Activated CD4-positive, CD25-positive, alpha-beta regulatory T cell treated with anti-CD3 and anti-CD28 coated beads, Interleukin-2, amount 50 U/mL, for 24 hours (primary cell): ENCODE measurements at regions not wholly inside any gene's neighbourhood (a gene's known extent, or its start where the extent isn't known, plus 50 kb on each side); places are given as distances from the start of the nearest gene placed in this dataset.
"Not testable (repeated sequence)": the region's sequence is repeated elsewhere in the genome, so short reads cannot be mapped to it uniquely, and the experiment has no call there.

Experiments used
- ATAC-seq, 2 donors: fragments of 150-1000 bp; cut with Tn5 transposase; one replicate each; pipeline ENCODE4 v1.10.0; 2021; ENCODE audit warnings: mild to moderate bottlenecking in 1 of 2, moderate library complexity in 1 of 2

DNA sequence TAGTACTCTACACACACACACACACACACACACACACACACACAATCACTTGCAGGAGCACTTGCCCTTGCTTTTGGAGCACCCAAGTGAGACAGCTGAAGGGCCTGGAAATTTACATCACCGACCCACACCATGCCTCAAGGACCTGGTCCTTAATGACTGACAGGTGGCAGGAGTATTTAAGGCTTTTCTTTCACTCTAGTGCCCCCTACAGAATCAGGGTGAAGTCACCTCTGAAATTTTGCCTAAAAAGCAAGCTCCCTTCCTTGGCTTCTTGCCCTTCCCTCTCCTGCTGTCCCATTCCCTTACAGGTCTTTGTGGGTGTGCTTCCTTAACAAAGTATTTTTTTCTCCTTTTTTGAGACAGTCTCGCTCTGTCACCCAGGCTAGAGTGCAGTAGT lies 353.5 kb upstream of the IRAK1BP1 start:
- ATAC-seq = no peak

GRCh38 chr6:78515271-78515670 lies 352.1 kb upstream of the IRAK1BP1 start:
- ATAC-seq = no peak

DNA sequence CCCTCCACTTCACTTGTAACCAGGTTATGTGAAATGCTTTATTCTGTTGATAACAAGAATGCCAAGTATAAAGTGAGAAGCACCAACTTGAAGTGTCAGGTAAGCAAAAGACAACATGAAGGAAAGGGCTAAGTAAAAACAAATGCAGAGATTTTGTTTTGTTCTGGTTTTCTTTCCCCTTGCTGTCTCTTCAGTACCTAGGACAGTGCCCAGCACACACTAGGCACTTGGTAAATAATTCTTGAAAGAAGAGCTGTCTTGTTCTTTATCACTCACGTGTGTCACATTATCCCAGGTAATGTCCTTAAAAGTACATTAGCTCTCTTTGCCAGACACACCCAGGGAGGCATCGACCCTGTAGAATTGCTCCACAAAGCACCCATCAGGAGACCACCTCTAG lies 350.0 kb upstream of the IRAK1BP1 start:
- ATAC-seq = no peak

- ATAC-seq = no peak
Observed at GRCh38 chr6:78523622-78524021, 343.7 kb upstream of the IRAK1BP1 start.

DNA sequence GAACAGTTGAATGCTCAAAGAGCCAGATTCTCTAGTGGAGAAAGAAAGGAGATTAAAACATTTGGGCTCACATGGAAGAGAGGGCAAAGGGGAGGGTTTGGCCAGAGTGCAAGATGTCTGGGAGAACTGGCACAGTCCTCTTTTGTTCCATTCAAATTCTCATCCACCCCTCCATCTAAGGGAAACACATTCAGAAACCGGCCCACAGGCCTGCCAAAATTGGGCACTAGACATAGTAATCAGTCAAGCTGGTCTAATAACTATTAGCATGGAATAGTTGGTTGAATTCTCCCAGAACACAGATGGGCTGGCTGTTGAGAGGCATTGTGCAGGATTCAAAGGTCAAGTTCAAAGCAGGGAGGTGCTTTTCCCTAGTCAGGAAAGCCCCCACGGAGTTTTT lies 341.4 kb upstream of the IRAK1BP1 start:
- no peak for ATAC-seq

DNA sequence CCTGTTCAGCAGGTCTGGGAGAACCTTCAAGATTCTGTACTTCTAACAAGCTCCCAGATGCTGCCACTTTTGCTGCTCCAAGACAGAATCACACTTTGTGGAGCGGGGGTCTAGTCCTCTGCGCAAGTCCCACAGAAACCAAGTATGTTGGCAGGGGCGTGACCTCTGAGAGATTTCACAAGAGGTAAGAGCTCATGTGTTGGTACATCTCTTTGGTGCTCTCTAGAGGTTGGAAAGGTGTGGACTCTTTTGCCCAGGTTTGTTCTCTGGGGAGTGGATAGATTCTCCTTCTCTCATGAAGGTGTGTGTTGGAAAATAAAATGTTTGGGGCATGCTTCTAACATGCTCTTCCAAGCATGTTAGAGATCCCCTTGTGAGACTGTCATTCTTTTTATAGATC lies 340.9 kb upstream of the IRAK1BP1 start:
- ATAC-seq = no peak

DNA sequence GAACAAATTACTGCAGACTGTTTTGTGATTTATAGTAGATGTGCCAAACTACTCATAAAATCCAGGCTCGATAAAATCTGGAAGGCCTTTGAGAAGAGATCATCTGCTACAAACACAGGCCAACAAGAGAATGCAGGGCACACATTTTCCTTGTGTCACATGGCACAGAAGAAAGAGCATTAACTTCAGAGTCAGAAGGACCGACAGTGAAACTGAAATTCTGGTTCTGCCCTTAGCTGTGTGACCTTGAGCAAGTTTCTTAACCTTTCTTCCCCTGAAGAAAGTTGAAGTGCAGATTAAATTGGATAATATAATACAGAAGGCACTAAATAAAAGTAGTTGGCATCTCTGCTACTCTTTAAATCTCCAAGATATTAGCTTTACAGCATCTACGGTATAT lies 338.4 kb upstream of the IRAK1BP1 start:
- no peak for ATAC-seq

DNA sequence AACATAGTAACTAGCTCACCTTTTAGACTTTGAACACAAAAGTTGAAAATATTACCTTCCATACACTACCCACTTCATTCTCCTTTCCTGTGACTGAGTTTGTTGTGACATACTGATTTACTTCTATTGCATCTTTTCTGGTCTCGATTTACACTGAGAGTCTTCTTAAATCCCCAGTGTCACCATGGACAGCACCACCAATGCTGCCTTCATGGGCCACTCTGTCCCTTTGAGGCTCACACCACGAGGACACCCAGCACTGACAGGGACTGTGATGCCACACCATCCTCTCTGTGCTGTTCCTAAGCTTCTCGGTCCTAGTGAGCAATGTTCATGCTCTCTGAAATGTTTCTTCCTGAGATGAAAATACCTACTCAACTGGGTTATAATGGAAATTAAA lies 337.1 kb upstream of the IRAK1BP1 start:
- no peak for ATAC-seq

DNA sequence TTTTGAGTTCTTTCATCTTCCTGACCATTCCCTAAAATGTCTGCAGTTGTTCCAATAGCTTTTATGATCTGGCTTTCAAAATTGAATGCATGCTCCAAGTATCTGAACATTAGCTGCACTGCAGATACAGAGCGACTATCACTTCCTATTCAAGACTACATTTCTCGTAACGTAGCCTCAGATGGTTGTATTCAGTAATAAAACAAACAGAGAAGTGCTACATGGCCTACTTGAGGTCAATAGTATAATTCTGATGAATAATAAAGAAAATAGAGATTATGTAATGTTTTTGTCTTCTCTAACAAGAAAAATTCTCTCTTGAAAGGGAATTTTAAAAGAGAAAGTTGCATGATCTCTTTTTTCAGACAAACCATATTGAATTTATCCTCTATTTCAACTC lies 333.9 kb upstream of the IRAK1BP1 start:
- ATAC-seq = no peak

GRCh38 chr6:78533876-78534275 lies 333.5 kb upstream of the IRAK1BP1 start:
- no peak for ATAC-seq

- no peak for ATAC-seq
Observed at GRCh38 chr6:78538002-78538401, 329.3 kb upstream of the IRAK1BP1 start.

GRCh38 chr6:78547636-78548035 lies 319.7 kb upstream of the IRAK1BP1 start:
- not testable (repeated sequence) for ATAC-seq

GRCh38 chr6:78551361-78551760 lies 316.0 kb upstream of the IRAK1BP1 start:
- no peak for ATAC-seq

GRCh38 chr6:78552435-78552834 lies 314.9 kb upstream of the IRAK1BP1 start:
- no peak for ATAC-seq

DNA sequence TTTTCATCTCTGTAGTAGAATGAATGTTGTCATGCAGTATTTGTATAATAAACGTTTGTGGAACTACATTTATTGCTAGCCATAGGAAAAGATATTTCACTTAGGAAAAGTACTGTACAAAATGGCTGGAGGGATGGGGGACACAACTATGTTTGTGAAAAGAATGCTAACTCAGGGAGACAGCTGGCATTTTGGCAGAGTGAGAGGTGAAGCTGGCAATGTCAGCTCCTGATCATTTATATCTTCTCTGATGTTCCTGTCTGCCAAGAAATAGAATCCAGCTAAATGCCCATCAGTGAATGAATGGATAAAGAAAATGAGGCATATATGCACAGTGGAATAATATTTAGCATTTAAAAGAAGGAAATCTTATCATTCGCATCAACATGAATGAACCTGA lies 313.0 kb upstream of the IRAK1BP1 start:
- ATAC-seq = no peak

- no peak for ATAC-seq
Observed at GRCh38 chr6:78559056-78559455, 308.3 kb upstream of the IRAK1BP1 start.

- ATAC-seq = no peak
Observed at GRCh38 chr6:78561015-78561414, 306.3 kb upstream of the IRAK1BP1 start.

DNA sequence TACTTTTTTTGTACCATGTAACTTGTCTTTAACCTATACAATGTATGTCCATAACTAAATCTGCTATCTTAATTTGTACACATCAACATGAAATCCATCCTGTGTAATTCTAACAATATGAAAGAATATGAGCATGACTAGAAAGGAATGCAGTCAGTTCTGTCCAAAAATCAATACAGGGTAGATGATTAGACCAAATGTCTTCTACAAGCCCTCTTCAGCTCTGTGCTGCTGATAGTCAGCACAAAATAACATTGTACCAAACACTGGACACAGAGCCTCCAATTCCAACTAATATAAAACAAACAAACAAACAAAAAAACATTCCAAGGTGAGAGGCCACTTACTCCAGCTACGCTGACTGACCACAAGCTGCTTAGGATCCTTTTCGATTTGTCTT lies 301.4 kb upstream of the IRAK1BP1 start:
- ATAC-seq = no peak

DNA sequence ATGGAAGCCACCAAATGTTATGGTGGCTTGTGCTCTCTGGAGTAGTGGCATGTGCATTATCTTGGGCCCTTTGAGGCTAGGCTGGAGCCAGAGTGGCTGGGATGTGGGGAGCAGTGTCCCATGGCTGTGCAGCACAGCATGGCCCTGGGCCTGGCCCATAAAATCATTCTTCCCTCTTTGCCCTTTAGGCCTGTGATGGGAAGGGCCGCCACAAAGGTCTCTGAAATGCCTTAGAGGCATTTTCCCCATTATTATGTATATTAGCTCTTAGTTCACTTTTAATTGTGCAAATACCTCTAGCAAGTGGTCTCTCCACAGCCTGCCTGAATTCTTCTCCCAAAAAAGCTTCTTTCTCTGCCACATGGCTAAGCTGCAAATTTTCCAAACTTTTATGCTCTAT lies 297.3 kb upstream of the IRAK1BP1 start:
- ATAC-seq = no peak

DNA sequence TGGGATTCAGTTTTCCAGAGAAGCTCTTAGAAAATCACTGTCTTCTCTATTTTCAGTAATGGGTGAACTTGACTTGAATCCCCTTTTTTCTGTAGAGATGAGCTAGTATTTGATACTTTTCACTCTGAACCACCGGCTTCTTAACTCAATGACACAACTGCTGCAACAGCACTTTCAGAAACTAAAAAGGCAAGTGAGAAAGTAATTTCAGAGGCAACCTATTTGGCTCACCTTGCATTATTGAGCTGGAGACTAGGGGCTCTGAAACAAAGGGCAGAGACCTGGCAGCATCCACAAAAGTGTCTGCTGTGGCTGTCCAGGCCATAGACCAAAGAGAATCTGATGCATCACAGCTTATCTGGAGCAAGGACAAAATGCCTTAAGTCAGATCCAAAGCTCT lies 289.8 kb upstream of the IRAK1BP1 start:
- no peak for ATAC-seq

DNA sequence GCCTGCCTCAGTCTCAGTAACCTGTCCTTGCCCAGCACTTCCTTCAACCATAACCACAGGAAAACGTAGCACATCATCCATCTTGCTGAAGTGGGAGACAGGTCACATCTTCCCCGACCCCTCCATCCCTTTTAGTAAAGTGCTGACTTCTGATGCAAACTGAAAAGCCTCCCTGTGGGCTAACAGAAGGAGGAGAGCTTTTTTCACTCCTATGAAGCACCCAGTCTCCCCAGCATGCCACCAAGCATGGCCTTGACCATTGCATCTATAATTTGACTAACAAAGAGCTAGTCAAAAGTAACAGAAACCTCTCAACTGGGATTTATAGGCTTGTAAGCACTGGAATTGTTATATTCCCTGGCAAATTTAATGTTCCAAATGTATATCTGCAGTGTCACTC lies 288.9 kb upstream of the IRAK1BP1 start:
- no peak for ATAC-seq

- no peak for ATAC-seq
Observed at GRCh38 chr6:78580923-78581322, 286.4 kb upstream of the IRAK1BP1 start.

DNA sequence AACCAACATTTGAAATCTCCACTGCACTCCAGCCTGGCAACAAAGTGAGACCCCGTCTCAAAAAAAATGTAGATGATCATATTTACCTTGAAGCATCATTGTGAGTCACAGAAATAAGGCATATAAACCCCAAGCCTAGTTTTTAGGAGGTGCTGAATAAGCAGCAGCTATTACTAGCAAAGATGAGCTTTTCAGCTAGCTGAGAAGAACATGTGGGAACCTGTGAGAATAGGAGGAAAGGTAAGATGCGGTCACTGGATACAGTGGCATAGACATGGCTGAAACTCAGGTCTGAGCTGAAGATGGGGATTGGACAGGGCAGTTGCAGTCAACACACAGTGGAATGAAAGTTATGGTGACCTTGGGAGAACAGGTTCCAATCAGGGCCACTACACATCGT lies 284.3 kb upstream of the IRAK1BP1 start:
- ATAC-seq = no peak

- ATAC-seq = no peak
Observed at GRCh38 chr6:78589436-78589835, 277.9 kb upstream of the IRAK1BP1 start.

DNA sequence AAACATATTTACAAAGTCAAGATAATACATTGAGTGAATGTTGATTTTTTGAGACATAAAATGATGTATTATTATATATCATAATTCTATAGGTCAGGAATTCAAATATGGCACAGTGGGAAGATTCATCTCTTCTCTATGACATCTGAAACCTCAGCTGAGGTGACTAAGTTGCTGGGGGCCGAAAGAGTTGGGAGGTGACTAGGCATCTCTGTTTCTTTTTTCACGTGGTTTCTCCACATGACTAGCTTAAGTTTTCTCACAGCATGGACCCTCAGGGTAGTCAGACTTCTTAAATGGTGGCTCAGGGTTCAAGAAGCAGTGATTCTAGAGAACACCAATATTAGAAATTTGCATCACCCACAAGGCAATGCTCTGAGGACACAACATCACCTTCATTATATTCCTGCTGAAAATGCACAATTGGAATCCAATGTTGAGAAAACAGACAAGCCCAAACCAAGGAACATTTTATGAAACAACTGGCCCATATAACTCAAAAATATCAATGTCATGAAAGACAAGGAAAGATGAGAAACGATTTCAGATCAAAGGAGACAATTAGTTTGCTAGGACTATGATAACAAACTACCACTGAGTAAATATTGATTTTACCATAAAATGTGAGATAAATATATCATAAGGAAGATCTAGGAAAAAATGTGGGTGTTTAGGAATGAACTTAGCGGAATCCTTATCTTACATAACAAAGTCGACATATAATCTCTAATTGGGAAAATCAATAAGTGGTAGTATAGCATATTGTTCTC lies 273.3 kb upstream of the IRAK1BP1 start:
- ATAC-seq = no peak
